ENCODE measurements at regions not wholly inside any gene's neighbourhood (a gene's known extent, or its start where the extent isn't known, plus 50 kb on each side); places are given as distances from the start of the nearest gene placed in this dataset.
"Not testable (repeated sequence)": the region's sequence is repeated elsewhere in the genome, so short reads cannot be mapped to it uniquely, and the experiment has no call there.

GRCh38 chr21:22192766-22193165, 1194.6 kb downstream of the NCAM2 start:
- DNase-seq: no peak

GRCh38 chr21:22194986-22195385, 1196.8 kb downstream of the NCAM2 start:
- not testable (repeated sequence) for DNase-seq

DNA sequence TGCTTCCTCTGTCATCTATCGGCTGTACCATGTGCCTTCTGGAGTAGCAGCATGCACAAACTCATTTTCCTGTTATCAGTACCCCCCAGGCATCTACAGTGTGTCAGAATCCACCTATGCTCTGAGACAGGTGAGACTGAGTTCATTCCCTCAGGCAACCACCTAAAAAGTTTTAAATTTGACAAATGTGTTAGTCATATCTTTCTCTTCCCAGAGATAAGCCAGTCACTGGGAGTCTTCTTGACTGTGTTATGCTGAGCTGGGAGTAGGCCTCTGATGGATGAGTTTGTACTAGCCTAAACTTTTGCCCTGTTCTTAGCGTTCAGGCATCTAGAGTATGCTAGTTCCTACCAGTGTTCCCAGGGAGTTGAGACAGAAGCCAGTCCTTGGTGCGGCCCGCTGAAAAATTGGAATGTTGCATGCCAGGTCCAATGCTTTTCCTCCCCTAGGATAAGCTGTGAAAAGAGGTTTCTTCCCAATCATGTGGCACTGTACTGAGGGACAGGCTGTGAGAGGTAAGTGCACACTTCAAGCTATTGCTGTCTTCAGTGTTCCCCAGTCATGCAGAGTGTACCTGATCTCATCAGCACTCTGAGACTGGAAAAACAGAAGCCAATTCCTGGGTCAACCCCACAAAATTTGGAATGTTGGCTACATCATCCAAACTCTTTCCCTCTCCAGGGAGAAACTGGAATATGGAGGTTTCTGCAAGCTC, 1202.3 kb downstream of the NCAM2 start:
- no peak for DNase-seq

DNA sequence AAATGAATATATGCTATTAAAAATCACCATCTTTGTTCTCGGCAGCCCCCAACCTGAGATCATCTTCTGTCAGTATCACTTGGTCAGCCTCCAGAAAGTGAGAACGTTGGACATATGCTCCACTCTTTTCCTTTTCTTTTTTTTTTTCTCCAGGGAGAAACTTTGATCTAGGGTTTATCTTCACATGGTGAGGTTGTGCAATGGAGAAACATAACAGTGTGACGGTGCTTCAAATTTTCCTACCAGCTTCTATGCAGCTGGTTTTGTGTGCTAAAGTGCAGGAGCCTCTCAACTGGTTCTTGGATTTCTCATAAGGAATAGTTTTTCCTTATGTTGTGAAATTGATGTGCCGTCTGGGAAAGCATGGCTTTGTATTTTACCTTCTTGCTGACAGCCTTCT, 1202.9 kb downstream of the NCAM2 start:
- no peak for DNase-seq

GRCh38 chr21:22201669-22202068, 1203.5 kb downstream of the NCAM2 start:
- DNase-seq: no peak

GRCh38 chr21:22209304-22209700, 1211.1 kb downstream of the NCAM2 start:
- DNase-seq: no peak

DNA sequence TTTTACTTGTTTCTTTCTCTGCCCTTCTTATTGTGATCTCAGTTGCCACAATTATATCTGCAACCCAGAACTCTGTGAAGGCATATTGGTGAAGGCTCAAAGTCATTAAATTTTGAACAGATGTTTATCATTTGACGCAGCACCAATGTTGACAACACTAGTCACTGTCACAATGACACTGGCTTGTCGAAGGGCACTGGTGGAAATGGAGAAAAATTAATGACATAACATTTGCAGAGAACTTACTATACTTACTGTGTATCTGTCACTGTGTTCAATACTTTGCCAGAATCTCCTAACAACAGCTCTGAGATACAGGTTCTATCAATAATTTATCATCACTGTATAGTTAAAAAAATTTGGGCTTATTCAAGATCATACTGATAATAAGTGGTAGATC, 1213.7 kb downstream of the NCAM2 start:
- no peak for DNase-seq

DNA sequence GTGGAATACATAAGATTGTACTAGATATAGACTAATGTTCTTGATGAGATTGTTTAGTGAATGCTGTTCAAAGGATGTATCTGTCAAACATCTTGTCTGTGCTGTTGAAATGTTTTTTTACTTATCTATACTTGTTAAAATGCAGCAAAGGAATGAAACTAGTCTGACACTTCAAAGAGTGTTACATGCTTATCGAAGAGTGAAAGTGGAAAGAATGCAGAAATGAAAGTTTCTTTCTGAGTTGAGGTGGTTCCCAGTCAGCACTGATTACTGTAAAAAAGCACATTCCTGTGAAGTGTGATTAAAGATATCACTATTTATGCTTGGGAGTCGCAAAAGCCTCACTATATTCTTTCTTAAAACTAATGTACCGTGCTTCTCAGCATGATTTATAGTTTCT, 1225.2 kb downstream of the NCAM2 start:
- no peak for DNase-seq

- DNase-seq: no peak
Measured at GRCh38 chr21:22224261-22224660, 1226.1 kb downstream of the NCAM2 start.

- DNase-seq: no peak
Measured at GRCh38 chr21:22225299-22225698, 1227.1 kb downstream of the NCAM2 start.

DNA sequence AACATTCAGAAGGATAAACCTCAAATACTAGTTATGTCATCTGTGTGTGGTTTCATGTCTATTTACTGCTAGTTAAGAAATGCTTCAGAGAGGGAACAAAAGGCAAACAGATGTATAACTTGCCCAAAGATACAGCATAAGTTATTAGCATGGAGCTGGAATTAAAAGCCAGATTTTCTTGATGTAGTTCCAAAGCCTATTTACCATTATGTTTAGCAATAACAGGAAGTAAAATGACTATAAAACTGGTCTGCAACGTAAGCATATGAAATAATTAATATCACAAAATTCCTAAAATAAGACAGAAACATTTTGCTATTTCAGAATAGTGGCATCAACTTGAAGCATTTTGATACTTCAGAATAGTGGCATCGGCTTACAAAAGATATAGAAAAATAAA, 1232.8 kb downstream of the NCAM2 start:
- DNase-seq: no peak

- DNase-seq: no peak
Measured at GRCh38 chr21:22235866-22236590, 1237.8 kb downstream of the NCAM2 start.

GRCh38 chr21:22244516-22244915, 1246.3 kb downstream of the NCAM2 start:
- no peak for DNase-seq

- DNase-seq: no peak
Measured at GRCh38 chr21:22250355-22250754, 1252.1 kb downstream of the NCAM2 start.

- no peak for DNase-seq
Measured at GRCh38 chr21:22253761-22254160, 1255.6 kb downstream of the NCAM2 start.

- DNase-seq: no peak
Measured at GRCh38 chr21:22258821-22259220, 1260.6 kb downstream of the NCAM2 start.

GRCh38 chr21:22260274-22260673, 1262.1 kb downstream of the NCAM2 start:
- no peak for DNase-seq

- no peak for DNase-seq
Measured at GRCh38 chr21:22263890-22264289, 1265.7 kb downstream of the NCAM2 start.

DNA sequence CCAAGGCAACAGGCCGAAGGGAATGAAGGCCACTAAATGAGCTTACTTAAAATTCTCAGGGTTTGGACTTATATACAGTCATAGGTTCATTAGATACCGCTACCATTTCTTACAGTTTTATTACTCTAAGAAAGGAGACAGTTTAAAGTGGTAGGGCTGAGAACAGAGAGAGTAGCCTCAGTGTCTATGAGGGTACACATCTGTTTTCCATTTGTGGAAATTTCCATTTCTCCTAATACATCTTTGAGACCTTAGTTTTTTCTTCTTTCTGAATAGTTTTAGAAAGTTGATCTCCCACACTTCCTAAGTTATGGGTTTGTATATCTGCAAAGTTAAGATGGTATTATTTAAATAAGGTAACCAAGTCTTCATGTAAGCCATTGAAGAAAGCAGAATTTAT, 1279.1 kb downstream of the NCAM2 start:
- DNase-seq: no peak

- DNase-seq: no peak
Measured at GRCh38 chr21:22278366-22278765, 1280.2 kb downstream of the NCAM2 start.

- no peak for DNase-seq
Measured at GRCh38 chr21:22280851-22281250, 1282.6 kb downstream of the NCAM2 start.

DNA sequence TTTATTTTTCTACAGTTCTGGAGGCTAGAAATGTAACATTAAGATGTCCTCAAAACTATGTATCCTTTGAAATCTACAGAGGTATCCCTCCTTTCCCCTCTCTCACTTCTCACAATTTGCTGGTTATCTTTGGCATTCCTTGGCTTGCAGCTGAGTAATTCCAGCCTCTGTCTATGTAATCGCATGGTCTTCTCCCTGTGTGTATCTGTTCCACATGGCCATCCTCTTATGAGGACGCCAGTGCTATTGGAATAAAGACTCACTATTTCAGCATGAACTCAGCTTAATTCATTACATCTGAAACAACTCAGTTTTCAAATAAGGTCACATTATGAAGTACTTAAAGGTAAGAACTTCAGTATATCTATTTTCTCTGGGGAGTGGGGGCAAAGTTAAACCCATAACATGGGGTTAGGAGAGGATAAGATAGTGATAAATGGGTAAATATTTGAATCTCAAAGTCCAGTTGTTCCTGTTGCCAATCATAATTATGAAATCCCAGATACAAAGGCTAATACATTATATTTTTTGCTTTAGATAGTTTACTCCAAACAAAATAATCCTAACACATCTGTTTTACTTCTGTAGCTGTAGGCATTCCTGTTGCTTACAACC, 1290.8 kb downstream of the NCAM2 start:
- no peak for DNase-seq

DNA sequence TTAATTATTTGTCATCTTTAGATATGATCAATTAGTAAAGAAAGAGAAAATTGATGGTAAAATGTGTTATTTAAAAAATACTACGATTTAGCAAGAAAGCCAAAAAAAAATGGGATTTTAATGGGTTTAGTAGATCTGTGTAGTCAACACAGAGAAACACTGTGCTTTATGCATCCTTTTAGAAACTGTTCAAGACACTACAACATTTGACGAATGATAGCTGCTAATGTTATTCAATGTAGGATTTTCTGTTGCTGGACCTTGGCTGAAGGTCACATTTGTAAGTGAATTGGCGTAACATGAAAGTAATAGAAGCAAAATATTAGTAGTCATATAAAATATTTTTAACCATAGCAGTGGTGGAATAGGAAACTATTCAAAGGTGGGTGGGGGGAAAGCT, 1293.9 kb downstream of the NCAM2 start:
- no peak for DNase-seq

DNA sequence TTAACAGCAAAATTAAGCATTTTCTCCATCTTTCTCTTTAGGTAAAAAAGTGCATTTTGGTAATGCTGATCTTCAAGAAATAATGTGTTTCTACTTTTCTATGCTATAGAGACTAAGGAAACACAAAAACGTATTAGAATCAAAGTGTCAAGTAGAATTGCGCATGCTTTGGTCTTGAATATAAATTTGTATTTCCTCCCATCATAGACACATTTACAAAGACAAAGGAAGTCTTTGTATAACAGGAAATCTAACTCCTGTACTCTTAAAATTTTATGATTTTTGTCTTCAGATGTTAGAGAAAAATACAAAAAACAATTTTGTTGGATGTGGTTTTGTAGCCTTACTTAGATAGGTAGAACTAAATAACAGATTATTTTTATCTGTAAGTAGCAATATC, 1299.4 kb downstream of the NCAM2 start:
- DNase-seq: no peak
